Muscle of leg (tissue), 3 donors: ENCODE measurements at regions not wholly inside any gene's neighbourhood (a gene's known extent, or its start where the extent isn't known, plus 50 kb on each side); places are given as distances from the start of the nearest gene placed in this dataset.

Experiments
- DNase-seq: peaks from one replicate; pipeline ENCODE4 v3.0.0; 2013
- H3K27ac ChIP-seq: one replicate; pipeline ENCODE4 v1.5.1; 2013; ENCODE audit warnings: mild to moderate bottlenecking, low read length, control low read depth
- H3K27me3 ChIP-seq: one replicate; pipeline ENCODE4 v1.6.1; 2013; ENCODE audit warnings: low read length; ENCODE audit not compliant: control insufficient read depth, insufficient read depth
- H3K36me3 ChIP-seq: one replicate; pipeline ENCODE4 v1.6.1; 2013; ENCODE audit warnings: low read length; ENCODE audit not compliant: control insufficient read depth, insufficient read depth
- H3K4me1 ChIP-seq: one replicate; pipeline ENCODE4 v1.6.1; 2013; ENCODE audit warnings: low read length; ENCODE audit not compliant: control insufficient read depth, insufficient read depth
- H3K4me3 ChIP-seq: one replicate; pipeline ENCODE4 v1.5.1; 2013; ENCODE audit warnings: low read length, control low read depth
- H3K9me3 ChIP-seq: replicated peaks from 2 replicates; pipeline ENCODE4 v1.6.1; 2013; ENCODE audit warnings: low read depth, low read length; ENCODE audit not compliant: control insufficient read depth
- WGBS: methylation state at CpG from one replicate; pipeline ENCODE4 v1.1.5; 2013; ENCODE audit warnings: missing lambda C conversion rate; ENCODE audit not compliant: insufficient coverage; 5-methylcytosine and 5-hydroxymethylcytosine counted together

- no peaks in the 10 kb centered on the region for H3K36me3 ChIP-seq
- WGBS, result no CpG with 5 or more reads among the region's 1 CpG
Measured at GRCh38 chr3:150105025-150105424, 134.3 kb upstream of the PFN2 start.

DNA sequence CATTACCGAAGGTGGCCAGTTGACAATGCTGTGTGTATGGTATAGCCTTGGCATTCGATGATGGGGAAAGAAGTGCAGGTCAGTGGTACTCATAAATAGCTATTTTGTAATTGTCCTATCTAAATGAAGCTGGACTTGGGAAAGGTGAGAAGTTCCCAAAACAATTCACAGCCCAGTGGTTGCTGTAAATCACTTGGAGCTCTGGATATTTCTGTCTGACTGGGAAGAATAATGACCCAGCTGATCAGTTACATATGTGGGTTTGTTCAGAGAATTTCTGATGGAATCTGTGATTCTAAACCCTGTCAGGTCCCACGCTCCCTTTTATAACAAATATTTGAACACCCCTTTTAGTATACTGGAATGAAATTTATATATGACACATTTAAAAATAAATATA, 133.9 kb upstream of the PFN2 start:
- H3K27ac ChIP-seq, result no peak overlapping the region
- no peaks in the 10 kb centered on the region for H3K27me3 ChIP-seq
- no CpG with 5 or more reads among the region's 3 CpGs for WGBS
- H3K36me3 ChIP-seq, result no peaks in the 10 kb centered on the region
- no peak overlapping the region for H3K4me3 ChIP-seq
- DNase-seq, result no peak
- peaks cover 2% of the 10 kb centered on the region for H3K9me3 ChIP-seq
- H3K4me1 ChIP-seq, result peaks cover 3% of the 10 kb centered on the region

More at GRCh38 chr3:150105025-150105424, 134.3 kb upstream of the PFN2 start:
- Histone ChIP-seq H3K27me3 (no peaks in the 10 kb centered on the region), H3K4me1 (peaks cover 3% of the 10 kb centered on the region), H3K4me3 (no peak overlapping the region), H3K27ac (no peak overlapping the region), H3K9me3 (peaks cover 2% of the 10 kb centered on the region)
- DNase-seq, result no peak

DNA sequence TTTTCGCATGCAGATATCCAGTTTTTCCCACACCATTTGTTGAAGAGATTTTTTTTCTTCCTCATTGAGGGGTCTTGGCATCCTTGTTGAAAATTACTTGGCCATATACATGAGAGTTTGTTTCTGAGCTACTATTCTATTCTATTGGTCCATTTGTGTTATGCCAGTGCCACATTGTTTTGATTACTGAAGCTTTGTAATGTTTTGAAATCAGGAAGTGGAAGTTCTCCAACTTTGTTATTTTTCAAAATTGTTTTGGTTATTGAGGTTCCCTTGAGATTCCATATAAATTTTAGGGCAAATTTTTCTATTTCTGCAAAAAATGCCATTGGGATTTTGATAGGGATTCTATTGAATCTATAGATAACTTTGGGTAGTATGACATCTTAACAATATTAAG, 130.3 kb upstream of the PFN2 start:
- Histone ChIP-seq H3K36me3 (no peaks in the 10 kb centered on the region), H3K27me3 (no peaks in the 10 kb centered on the region), H3K27ac (no peak overlapping the region), H3K9me3 (peaks cover 2% of the 10 kb centered on the region), H3K4me1 (peaks cover 2% of the 10 kb centered on the region), H3K4me3 (no peak overlapping the region)
- WGBS, result no CpG with 5 or more reads among the region's 1 CpG
- no peak for DNase-seq

- Histone ChIP-seq H3K36me3 (no peaks in the 10 kb centered on the region), H3K9me3 (peaks cover 2% of the 10 kb centered on the region), H3K4me3 (no peak overlapping the region), H3K4me1 (peaks cover 7% of the 10 kb centered on the region), H3K27ac (no peak overlapping the region), H3K27me3 (no peaks in the 10 kb centered on the region)
- WGBS, result no CpG with 5 or more reads among the region's 3 CpGs
- DNase-seq, result no peak
Measured at GRCh38 chr3:150098621-150099020, 127.9 kb upstream of the PFN2 start.

DNA sequence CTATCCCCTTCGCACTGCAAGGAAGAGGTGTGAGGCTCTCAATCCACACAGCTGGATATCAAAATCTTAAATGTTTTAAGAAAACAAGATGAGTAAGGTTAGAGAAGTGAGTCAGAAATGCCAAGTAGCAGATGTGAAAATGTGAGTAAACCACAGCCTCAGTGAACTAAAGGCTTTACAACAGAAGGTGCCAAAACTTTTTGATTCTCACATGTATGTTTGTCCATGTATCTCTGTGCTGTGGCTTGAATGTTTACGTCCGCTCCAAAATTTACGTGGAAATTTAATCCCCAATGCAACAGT, 126.8 kb upstream of the PFN2 start:
- H3K4me3 ChIP-seq, result no peak overlapping the region
- no peaks in the 10 kb centered on the region for H3K27me3 ChIP-seq
- no CpG with 5 or more reads among the region's 4 CpGs for WGBS
- peaks cover 2% of the 10 kb centered on the region for H3K9me3 ChIP-seq
- H3K27ac ChIP-seq, result no peak overlapping the region
- H3K4me1 ChIP-seq, result peaks cover 7% of the 10 kb centered on the region
- no peaks in the 10 kb centered on the region for H3K36me3 ChIP-seq
- no peak for DNase-seq

GRCh38 chr3:150096700-150097587, 126.2 kb upstream of the PFN2 start:
- whole genome bisulfite sequencing, result 21% methylated on average over 2 of the region's 3 CpGs
- H3K4me3 ChIP-seq, result no peak overlapping the region
- DNase-seq, result no peak
- H3K36me3 ChIP-seq, result no peaks in the 10 kb centered on the region
- peaks cover 7% of the 10 kb centered on the region for H3K4me1 ChIP-seq
- H3K27me3 ChIP-seq, result no peaks in the 10 kb centered on the region
- H3K9me3 ChIP-seq, result peaks cover 2% of the 10 kb centered on the region
- no peak overlapping the region for H3K27ac ChIP-seq

- WGBS, result 80% methylated on average over 4 of the region's 7 CpGs
- Histone ChIP-seq H3K4me1 (peaks cover 9% of the 10 kb centered on the region), H3K9me3 (no peaks in the 10 kb centered on the region), H3K27me3 (no peaks in the 10 kb centered on the region), H3K27ac (no peak overlapping the region), H3K36me3 (no peaks in the 10 kb centered on the region), H3K4me3 (no peak overlapping the region)
- no peak for DNase-seq
Measured at GRCh38 chr3:150094150-150094933, 123.6 kb upstream of the PFN2 start.

DNA sequence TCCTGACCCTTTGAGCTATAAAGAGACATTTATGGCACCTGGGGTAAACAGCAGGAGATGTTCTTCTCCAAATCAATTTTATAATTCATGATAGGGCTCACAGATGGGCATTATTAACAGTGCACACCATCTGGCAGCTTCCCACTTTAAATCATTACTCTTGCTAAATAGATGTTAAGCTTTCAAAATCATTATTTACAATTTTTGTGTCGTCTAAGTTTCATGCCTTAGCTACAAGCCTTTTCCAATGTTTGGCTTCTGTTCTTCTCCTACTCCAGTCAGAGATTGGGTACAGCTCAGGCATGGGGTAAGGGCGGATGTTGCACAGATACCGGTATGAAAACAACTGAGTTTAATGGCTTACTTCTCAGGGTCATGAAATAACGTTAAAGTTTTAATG, 120.9 kb upstream of the PFN2 start:
- Histone ChIP-seq H3K9me3 (no peaks in the 10 kb centered on the region), H3K36me3 (no peaks in the 10 kb centered on the region), H3K27ac (no peak overlapping the region), H3K27me3 (no peaks in the 10 kb centered on the region), H3K4me3 (no peak overlapping the region), H3K4me1 (peaks cover 8% of the 10 kb centered on the region)
- no CpG with 5 or more reads among the region's 4 CpGs for WGBS
- DNase-seq, result no peak

DNA sequence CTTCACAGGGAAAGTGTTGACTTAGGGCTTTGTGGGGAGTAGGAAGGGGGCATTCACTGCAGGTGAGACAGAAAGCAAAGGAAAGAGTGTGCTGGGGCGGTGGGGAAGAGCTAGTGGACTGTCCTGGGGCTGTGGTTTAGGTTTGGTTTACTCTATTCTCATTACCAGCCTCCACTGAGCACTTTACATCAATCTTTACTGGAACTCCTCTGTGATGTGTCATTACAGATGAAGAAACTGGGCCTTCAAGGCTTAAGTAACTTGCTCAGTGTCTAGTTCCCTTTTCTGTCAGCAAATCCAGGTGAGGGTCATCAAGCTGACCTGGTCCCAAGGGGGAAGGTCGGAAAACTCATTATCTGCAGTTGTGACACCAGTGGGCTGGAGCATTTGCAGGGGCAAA, 120.2 kb upstream of the PFN2 start:
- no peak for DNase-seq
- 55% methylated on average over 1 of the region's 2 CpGs for WGBS
- H3K27ac ChIP-seq, result no peak overlapping the region
- H3K27me3 ChIP-seq, result no peaks in the 10 kb centered on the region
- H3K4me1 ChIP-seq, result peaks cover 7% of the 10 kb centered on the region
- no peaks in the 10 kb centered on the region for H3K36me3 ChIP-seq
- H3K9me3 ChIP-seq, result no peaks in the 10 kb centered on the region
- H3K4me3 ChIP-seq, result no peak overlapping the region

GRCh38 chr3:150090006-150090405, 119.3 kb upstream of the PFN2 start:
- H3K9me3 ChIP-seq, result no peaks in the 10 kb centered on the region
- no peak for DNase-seq
- H3K27me3 ChIP-seq, result no peaks in the 10 kb centered on the region
- peaks cover 7% of the 10 kb centered on the region for H3K4me1 ChIP-seq
- H3K36me3 ChIP-seq, result no peaks in the 10 kb centered on the region
- no peak overlapping the region for H3K4me3 ChIP-seq
- H3K27ac ChIP-seq, result no peak overlapping the region
- 49% methylated on average over 3 of the region's 4 CpGs for WGBS
